ENCODE measurements at regions not wholly inside any gene's neighbourhood (a gene's known extent, or its start where the extent isn't known, plus 50 kb on each side); places are given as distances from the start of the nearest gene placed in this dataset.
A peak's percentile ranks its signal among the peaks of the same experiment; 100 is the strongest.
"Not testable (repeated sequence)": the region's sequence is repeated elsewhere in the genome, so short reads cannot be mapped to it uniquely, and the experiment has no call there.

GRCh38 chr7:115802415-115802814 lies 228.1 kb downstream of the TFEC start:
- Histone ChIP-seq H3K9me3 (ENCODE audit: severe bottlenecking) (no peaks in the 10 kb centered on the region), H3K27ac (ENCODE audit: poor library complexity, severe bottlenecking) (no peak overlapping the region), H3K36me3 (ENCODE audit: low read depth) (no peaks in the 10 kb centered on the region), H3K27me3 (ENCODE audit: insufficient read depth, poor library complexity, severe bottlenecking) (peaks cover 7% of the 10 kb centered on the region), H3K4me3 (ENCODE audit: severe bottlenecking) (no peak overlapping the region), H3K4me1 (ENCODE audit: insufficient read depth, poor library complexity, severe bottlenecking) (no peaks in the 10 kb centered on the region)
- DNase-seq (ENCODE audit: low spot score) (no peak), ATAC-seq (ENCODE audit: low read depth) (no peak)
- no peak for TF ChIP-seq CTCF (IDR thresholded peaks at IDR 0.05; ENCODE audit: poor library complexity, severe bottlenecking)

- Histone ChIP-seq H3K27me3 (ENCODE audit: insufficient read depth, poor library complexity, severe bottlenecking) (peaks cover 7% of the 10 kb centered on the region), H3K27ac (ENCODE audit: poor library complexity, severe bottlenecking) (no peak overlapping the region), H3K4me1 (ENCODE audit: insufficient read depth, poor library complexity, severe bottlenecking) (no peaks in the 10 kb centered on the region), H3K36me3 (ENCODE audit: low read depth) (no peaks in the 10 kb centered on the region), H3K9me3 (ENCODE audit: severe bottlenecking) (no peaks in the 10 kb centered on the region), H3K4me3 (ENCODE audit: severe bottlenecking) (no peak overlapping the region)
- no peak for DNase-seq (ENCODE audit: low spot score)
- TF ChIP-seq CTCF (IDR thresholded peaks at IDR 0.05; ENCODE audit: poor library complexity, severe bottlenecking): no peak
- ATAC-seq (ENCODE audit: low read depth): no peak
Observed at GRCh38 chr7:115799430-115799829, 231.1 kb downstream of the TFEC start.

- Histone ChIP-seq H3K4me1 (ENCODE audit: insufficient read depth, poor library complexity, severe bottlenecking) (no peaks in the 10 kb centered on the region), H3K4me3 (ENCODE audit: severe bottlenecking) (no peak overlapping the region), H3K27me3 (ENCODE audit: insufficient read depth, poor library complexity, severe bottlenecking) (peaks cover 4% of the 10 kb centered on the region), H3K9me3 (ENCODE audit: severe bottlenecking) (no peaks in the 10 kb centered on the region), H3K36me3 (ENCODE audit: low read depth) (no peaks in the 10 kb centered on the region), H3K27ac (ENCODE audit: poor library complexity, severe bottlenecking) (no peak overlapping the region)
- DNase-seq (ENCODE audit: low spot score) (no peak), ATAC-seq (ENCODE audit: low read depth) (no peak)
- TF ChIP-seq CTCF (IDR thresholded peaks at IDR 0.05; ENCODE audit: poor library complexity, severe bottlenecking): no peak
Observed at GRCh38 chr7:115793958-115794702, 236.4 kb downstream of the TFEC start.

- DNase-seq (ENCODE audit: low spot score) (peak; percentile 28), ATAC-seq (ENCODE audit: low read depth) (no peak)
- Histone ChIP-seq H3K4me1 (ENCODE audit: insufficient read depth, poor library complexity, severe bottlenecking) (no peaks in the 10 kb centered on the region), H3K4me3 (ENCODE audit: severe bottlenecking) (no peak overlapping the region), H3K27ac (ENCODE audit: poor library complexity, severe bottlenecking) (no peak overlapping the region), H3K36me3 (ENCODE audit: low read depth) (no peaks in the 10 kb centered on the region), H3K9me3 (ENCODE audit: severe bottlenecking) (no peaks in the 10 kb centered on the region), H3K27me3 (ENCODE audit: insufficient read depth, poor library complexity, severe bottlenecking) (no peaks in the 10 kb centered on the region)
- TF ChIP-seq CTCF (IDR thresholded peaks at IDR 0.05; ENCODE audit: poor library complexity, severe bottlenecking): no peak
Observed at GRCh38 chr7:115789901-115790300, 240.7 kb downstream of the TFEC start.

- not testable (repeated sequence) for H3K27ac ChIP-seq (ENCODE audit: poor library complexity, severe bottlenecking); H3K4me3 ChIP-seq (ENCODE audit: severe bottlenecking); H3K9me3 ChIP-seq (ENCODE audit: severe bottlenecking); DNase-seq (ENCODE audit: low spot score); H3K27me3 ChIP-seq (ENCODE audit: insufficient read depth, poor library complexity, severe bottlenecking); H3K36me3 ChIP-seq (ENCODE audit: low read depth); H3K4me1 ChIP-seq (ENCODE audit: insufficient read depth, poor library complexity, severe bottlenecking); ATAC-seq (ENCODE audit: low read depth)
Observed at GRCh38 chr7:115789473-115789872, 241.1 kb downstream of the TFEC start.

All from RWPE2 (cell line).